HFF-Myc (cell line): ENCODE measurements at regions not wholly inside any gene's neighbourhood (a gene's known extent, or its start where the extent isn't known, plus 50 kb on each side); places are given as distances from the start of the nearest gene placed in this dataset.

Experiments used
- DNase-seq: peaks from one replicate; pipeline ENCODE4 v3.0.0-alpha.2; 2011; ENCODE audit warnings: low read depth; ENCODE audit errors: extremely low read depth
- H3K4me3 ChIP-seq: replicated peaks from 2 replicates; pipeline ENCODE4 v1.5.1; 2011; ENCODE audit warnings: low read depth, mild to moderate bottlenecking, control low read depth, low read length
- TF ChIP-seq, protein P1 (sequence below): IDR thresholded peaks from 2 replicates; pipeline ENCODE4 v1.5.1; 2012; ENCODE audit warnings: mild to moderate bottlenecking, low read depth, low read length, control low read depth; ENCODE audit errors: missing control alignments

DNA sequence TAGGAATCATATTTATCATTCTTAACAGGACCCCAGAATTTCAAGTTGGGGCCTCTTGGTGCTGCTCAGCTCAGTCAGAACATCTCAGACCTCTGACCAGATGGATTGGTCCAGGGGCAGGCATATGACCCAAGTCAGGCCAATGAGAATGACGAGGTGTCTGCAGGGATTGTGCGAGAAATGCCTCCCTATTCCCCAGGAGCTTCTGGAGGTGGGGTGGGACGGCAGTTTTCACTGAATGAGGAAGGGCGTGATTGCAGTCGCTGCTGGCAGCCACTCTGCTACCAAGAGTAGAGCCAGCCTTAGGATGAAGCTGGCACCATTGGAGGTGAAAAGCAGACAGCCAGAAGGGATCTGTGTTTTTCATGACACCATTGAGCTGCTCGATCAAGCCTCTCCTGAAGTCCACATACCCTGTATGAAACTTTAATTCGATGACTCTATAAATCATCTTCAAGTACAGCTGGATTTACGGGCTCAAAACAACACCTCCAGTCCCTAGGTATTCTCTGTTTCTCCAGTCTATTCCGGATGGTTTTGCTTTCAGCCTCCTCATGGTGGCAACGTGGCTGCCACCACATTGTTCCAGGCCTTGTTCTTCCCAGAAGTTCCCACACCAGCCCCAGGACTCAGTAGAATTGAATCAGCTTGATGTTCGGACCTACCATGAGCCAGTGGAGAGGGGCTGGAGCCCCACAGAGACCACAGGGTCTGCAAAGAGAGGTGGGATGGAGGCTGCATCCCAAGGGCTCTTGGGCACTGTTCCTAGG, 70.2 kb upstream of the ADAMTS2 start:
- no peak overlapping the region for H3K4me3 ChIP-seq
- TF ChIP-seq, protein P1, sequence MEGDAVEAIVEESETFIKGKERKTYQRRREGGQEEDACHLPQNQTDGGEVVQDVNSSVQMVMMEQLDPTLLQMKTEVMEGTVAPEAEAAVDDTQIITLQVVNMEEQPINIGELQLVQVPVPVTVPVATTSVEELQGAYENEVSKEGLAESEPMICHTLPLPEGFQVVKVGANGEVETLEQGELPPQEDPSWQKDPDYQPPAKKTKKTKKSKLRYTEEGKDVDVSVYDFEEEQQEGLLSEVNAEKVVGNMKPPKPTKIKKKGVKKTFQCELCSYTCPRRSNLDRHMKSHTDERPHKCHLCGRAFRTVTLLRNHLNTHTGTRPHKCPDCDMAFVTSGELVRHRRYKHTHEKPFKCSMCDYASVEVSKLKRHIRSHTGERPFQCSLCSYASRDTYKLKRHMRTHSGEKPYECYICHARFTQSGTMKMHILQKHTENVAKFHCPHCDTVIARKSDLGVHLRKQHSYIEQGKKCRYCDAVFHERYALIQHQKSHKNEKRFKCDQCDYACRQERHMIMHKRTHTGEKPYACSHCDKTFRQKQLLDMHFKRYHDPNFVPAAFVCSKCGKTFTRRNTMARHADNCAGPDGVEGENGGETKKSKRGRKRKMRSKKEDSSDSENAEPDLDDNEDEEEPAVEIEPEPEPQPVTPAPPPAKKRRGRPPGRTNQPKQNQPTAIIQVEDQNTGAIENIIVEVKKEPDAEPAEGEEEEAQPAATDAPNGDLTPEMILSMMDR, result no peak
- no peak for DNase-seq

DNA sequence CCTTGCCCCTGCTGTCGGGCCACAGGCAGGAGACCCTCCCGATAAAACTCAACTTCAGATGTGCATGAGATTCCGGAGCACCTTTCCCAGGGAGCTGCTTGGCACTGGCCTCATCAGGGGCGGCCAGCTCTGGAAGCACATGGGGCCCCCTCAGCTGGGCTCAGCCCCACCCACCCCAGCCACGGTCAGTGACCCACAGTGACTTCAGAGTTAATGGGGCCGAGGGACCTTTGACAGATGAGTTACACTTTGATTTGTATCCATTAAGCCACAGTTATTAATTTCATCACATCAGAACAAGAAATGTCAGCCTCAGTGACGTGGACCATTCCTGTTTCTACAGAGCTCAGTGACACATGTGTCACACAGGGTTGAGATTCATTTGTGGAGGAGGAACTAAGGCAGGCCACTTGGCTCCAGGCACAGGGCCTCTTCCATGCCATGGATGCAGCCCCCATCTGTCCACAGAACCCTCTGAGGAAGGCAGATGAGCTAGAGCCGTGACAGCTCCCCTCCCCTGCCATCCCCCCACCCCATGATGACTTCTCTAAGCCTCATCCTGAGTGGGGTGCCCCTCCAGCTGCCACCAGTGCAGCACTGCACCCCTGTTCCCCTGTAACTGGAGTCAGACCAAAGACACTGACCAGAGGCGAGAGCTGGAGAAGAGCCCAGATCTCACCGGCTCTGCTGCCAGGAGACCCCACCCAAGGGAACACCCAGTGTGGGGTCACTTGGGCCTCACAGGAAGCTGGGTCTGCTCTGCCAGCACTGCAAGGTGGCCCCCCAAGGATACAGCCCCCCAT, 69.4 kb upstream of the ADAMTS2 start:
- TF ChIP-seq, protein P1, result no peak
- no peak for DNase-seq
- H3K4me3 ChIP-seq, result no peak overlapping the region

DNA sequence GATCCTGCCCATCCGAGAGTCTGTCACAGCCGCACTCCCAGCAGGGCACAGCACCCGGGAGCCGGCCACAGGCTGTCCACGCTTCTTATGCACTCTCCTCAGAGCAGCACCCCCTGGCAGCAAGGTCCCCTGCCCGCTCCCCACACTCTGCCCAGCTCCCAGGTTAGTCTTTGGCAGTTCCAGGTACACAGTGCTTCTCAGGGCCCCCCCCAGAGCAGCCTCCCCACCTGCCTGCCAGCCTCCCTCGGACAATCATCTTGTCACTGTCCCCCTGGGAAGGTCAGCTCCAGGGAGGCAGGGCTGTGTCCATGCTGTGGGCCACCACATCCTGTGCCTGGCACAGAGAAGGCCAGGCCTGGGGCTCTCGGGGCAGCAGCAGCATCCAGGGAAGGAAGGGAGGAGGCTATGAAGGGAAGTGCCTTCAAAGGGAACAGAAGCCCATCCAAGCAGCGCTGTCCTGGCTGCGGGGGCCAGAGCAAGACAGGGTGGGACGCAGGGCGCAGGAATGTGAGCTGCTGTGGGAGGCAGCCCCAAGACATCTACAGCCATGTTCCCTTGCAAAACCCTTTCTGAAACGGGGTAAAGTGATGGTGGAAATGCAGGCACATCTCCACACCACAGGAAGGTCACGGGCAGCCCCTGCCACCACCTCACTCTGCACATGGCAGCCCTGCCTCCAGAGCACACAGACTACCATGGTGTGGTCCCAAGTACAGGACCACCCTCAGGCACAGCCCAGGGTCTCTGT, 68.6 kb upstream of the ADAMTS2 start:
- TF ChIP-seq, protein P1, result no peak
- DNase-seq, result no peak
- no peak overlapping the region for H3K4me3 ChIP-seq

DNA sequence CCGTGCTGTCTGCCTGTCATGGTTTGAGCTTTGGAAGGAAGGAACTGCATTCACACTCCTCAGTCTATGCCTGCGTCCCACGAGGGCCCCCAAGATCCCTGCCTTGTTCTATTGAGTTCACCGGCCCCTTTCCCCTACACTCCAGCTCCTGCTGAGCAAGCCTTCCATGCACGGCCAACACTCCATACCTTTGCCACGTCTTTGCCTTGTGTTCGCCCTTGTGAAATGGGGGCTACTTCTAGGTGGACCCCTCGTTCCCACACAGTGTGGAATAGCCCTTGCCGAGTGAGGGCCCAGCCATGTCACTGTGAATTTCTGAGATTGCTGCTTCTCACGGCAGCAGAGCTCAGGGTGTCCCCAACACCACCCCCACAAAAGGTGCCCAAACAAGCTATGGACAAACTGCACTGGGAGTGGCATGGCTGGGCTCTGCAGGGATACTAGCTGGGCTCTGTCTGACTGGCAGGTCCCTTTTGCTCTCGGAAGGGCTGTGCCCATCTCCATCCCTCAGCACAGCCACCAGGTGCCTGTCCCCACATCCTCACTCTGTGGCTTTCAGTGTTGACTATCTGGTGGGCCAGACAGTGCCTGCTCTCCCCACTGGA, 67.9 kb upstream of the ADAMTS2 start:
- H3K4me3 ChIP-seq, result no peak overlapping the region
- TF ChIP-seq, protein P1, result no peak
- DNase-seq, result no peak

DNA sequence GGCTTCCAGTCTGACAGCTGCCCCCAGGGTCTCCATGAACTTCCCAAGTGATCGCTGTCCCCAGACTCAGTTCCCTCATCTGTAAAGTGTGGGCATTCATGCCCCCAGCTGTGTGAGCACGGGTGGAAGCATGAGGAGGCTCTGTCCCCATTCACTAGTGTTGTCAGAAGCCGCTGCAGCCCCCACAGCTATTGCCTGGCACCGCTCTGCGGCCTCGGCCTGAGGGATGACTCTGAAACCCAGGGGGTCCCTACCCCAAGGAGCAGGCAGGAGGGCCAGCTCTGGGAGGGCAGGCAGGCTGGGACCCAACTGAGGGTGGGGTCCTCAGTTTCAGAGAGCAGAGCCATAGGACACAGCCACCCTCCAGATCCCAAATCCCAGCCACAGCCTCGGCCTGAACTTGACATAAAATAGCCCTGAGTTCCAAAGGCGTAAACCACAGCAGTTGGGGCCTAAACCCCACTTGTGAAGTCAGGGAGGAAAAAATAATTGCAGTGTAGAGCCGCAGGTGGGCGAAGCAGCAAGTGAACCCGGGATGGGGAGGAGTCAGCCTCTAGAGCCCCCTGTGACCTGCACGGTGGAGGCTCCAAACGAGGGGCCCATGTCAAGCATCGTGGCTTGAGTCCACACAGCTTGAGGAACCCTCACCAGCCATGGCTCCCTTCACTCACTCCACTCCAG, 66.0 kb upstream of the ADAMTS2 start:
- no peak for DNase-seq
- TF ChIP-seq, protein P1, result no peak
- no peak overlapping the region for H3K4me3 ChIP-seq
